ENCODE measurements at regions not wholly inside any gene's neighbourhood (a gene's known extent, or its start where the extent isn't known, plus 50 kb on each side); places are given as distances from the start of the nearest gene placed in this dataset.
"Not testable (repeated sequence)": the region's sequence is repeated elsewhere in the genome, so short reads cannot be mapped to it uniquely, and the experiment has no call there.

DNA sequence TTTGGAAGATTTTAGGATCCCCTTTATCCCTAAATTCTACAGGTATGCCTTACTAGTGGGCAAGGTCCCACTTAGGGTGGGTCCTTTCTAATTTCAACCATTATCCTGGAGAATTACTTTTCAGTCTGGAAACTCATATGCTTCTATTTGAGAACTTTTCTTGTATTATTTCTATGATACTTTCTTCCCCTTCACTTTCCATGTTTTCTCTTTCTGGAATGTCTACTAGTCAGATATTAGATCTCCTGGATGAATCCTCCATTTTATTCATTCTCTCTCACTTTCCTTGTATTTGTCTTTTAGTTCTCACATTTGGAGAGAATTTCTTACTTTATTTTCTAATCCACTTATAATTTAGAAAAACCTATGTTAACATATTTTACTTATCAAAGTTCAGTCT is 83.9 kb upstream of the SIPA1L2 start:
- no peak overlapping the region for H3K27ac ChIP-seq
- intact Hi-C loops (cut with DNase I; ENCODE audit: low total_unique reads) = no loop called here
- H3K27me3 ChIP-seq = no peaks in the 10 kb centered on the region
- H3K4me3 ChIP-seq = no peak overlapping the region
- H3K36me3 ChIP-seq = no peaks in the 10 kb centered on the region
- no peaks in the 10 kb centered on the region for H3K9me3 ChIP-seq
- H3K4me1 ChIP-seq = no peaks in the 10 kb centered on the region
- TF ChIP-seq POLR2A (IDR thresholded peaks at IDR 0.05) (no peak), CTCF (IDR thresholded peaks at IDR 0.05) (no peak)
- DNase-seq = no peak

DNA sequence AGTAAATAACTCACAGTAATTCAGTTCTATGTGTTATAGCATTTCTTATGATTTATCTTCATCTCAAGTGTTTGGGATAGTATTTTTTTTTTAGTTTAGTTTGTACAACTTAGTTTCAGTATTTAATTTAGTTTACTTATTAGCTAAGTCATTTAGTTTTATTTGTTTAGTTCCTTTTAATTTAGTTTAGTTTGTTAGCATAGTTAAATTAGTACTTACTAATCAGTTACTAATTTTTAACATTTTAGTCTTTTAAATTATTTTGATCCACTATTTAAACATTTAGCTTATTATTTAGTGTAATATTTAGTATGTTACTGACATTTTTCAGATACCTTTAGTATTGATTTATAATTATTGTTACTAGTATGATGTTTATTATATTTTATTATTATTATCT is 85.2 kb upstream of the SIPA1L2 start:
- Histone ChIP-seq H3K4me3 (no peak overlapping the region), H3K27me3 (no peaks in the 10 kb centered on the region), H3K4me1 (no peaks in the 10 kb centered on the region), H3K36me3 (no peaks in the 10 kb centered on the region), H3K27ac (no peak overlapping the region), H3K9me3 (no peaks in the 10 kb centered on the region)
- intact Hi-C loops (cut with DNase I; ENCODE audit: low total_unique reads) = no loop called here
- DNase-seq = no peak
- no peak for TF ChIP-seq CTCF (IDR thresholded peaks at IDR 0.05)
- no peak for TF ChIP-seq POLR2A (IDR thresholded peaks at IDR 0.05)

DNA sequence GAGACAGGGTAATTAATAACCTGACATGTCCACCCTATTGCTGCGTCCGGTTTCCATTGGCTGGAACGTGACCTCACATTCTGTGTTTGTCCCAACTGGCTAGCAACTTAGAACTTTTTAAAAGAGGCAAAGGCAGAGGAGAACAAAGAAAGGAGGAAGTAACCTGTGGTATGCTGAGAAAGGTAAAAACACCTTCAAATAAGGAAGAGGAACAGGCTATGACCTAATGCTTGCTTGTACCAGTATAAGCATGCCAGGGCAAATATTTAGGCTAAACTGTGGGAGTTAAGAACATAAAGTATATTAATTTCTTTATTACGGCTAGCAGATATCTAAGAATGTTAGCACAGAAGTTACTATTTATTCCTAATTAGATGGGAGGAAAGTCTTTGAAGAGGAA is 87.3 kb upstream of the MAP10 start:
- DNase-seq; H3K27me3 ChIP-seq; H3K4me3 ChIP-seq; H3K4me1 ChIP-seq; H3K36me3 ChIP-seq; H3K9me3 ChIP-seq; intact Hi-C loops (cut with DNase I; ENCODE audit: low total_unique reads); H3K27ac ChIP-seq: not testable (repeated sequence)

- H3K27me3 ChIP-seq = no peaks in the 10 kb centered on the region
- no peaks in the 10 kb centered on the region for H3K9me3 ChIP-seq
- DNase-seq = no peak
- no peaks in the 10 kb centered on the region for H3K4me1 ChIP-seq
- no peaks in the 10 kb centered on the region for H3K36me3 ChIP-seq
- no peak overlapping the region for H3K4me3 ChIP-seq
- TF ChIP-seq POLR2A (IDR thresholded peaks at IDR 0.05) (no peak), CTCF (IDR thresholded peaks at IDR 0.05) (no peak)
- no peak overlapping the region for H3K27ac ChIP-seq
- intact Hi-C loops (cut with DNase I; ENCODE audit: low total_unique reads) = no loop called here
Measured at GRCh38 chr1:232718928-232719927, 86.0 kb upstream of the MAP10 start.

DNA sequence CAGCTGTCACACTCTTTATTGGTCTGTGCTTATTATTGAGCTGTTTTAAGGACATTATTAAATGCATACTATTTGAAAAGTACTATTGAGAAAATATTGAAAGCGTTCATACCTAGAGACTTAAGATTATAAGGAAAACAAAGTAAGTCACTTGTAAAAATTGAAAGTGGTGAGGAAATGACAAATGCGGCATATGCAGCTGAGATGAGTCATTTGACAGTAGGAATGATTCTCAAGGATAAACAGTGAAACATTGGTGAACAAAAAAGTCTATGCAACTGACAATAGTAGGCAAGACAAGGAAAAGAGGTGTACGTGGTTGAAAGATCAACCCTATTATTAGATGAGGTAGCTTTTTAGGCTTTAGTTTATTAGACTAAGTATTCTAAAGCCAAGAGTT is 82.6 kb upstream of the MAP10 start:
- Histone ChIP-seq H3K4me1 (no peaks in the 10 kb centered on the region), H3K36me3 (no peaks in the 10 kb centered on the region), H3K27ac (no peak overlapping the region), H3K9me3 (no peaks in the 10 kb centered on the region), H3K4me3 (no peak overlapping the region), H3K27me3 (no peaks in the 10 kb centered on the region)
- DNase-seq = no peak
- intact Hi-C loops (cut with DNase I; ENCODE audit: low total_unique reads) = no loop called here
- TF ChIP-seq POLR2A (IDR thresholded peaks at IDR 0.05) (no peak), CTCF (IDR thresholded peaks at IDR 0.05) (no peak)
